ENCODE measurements at regions not wholly inside any gene's neighbourhood (a gene's known extent, or its start where the extent isn't known, plus 50 kb on each side); places are given as distances from the start of the nearest gene placed in this dataset.
"Not testable (repeated sequence)": the region's sequence is repeated elsewhere in the genome, so short reads cannot be mapped to it uniquely, and the experiment has no call there.

- H3K4me3 Mint-ChIP-seq; H3K36me3 Mint-ChIP-seq (ENCODE audit: low read depth); H3K27ac Mint-ChIP-seq; H3K4me1 Mint-ChIP-seq (ENCODE audit: low read depth); H3K9me3 Mint-ChIP-seq; H3K27me3 Mint-ChIP-seq (ENCODE audit: low read depth): not testable (repeated sequence)
Measured at GRCh38 chr1:223952801-223953200, 107.1 kb upstream of the TP53BP2 start.

- not testable (repeated sequence) for H3K4me3 Mint-ChIP-seq; H3K36me3 Mint-ChIP-seq (ENCODE audit: low read depth); H3K27me3 Mint-ChIP-seq (ENCODE audit: low read depth); H3K4me1 Mint-ChIP-seq (ENCODE audit: low read depth); H3K27ac Mint-ChIP-seq; H3K9me3 Mint-ChIP-seq
Measured at GRCh38 chr1:223951551-223951950, 105.8 kb upstream of the TP53BP2 start.

GRCh38 chr1:223949944-223950343 lies 104.2 kb upstream of the TP53BP2 start:
- not testable (repeated sequence) for H3K27ac Mint-ChIP-seq; H3K9me3 Mint-ChIP-seq; H3K4me3 Mint-ChIP-seq; H3K36me3 Mint-ChIP-seq (ENCODE audit: low read depth); H3K4me1 Mint-ChIP-seq (ENCODE audit: low read depth); H3K27me3 Mint-ChIP-seq (ENCODE audit: low read depth)

- H3K27me3 Mint-ChIP-seq (ENCODE audit: low read depth), result not testable (repeated sequence)
Measured at GRCh38 chr1:223948041-223948440, 102.3 kb upstream of the TP53BP2 start.

GRCh38 chr1:223936592-223936991 lies 90.8 kb upstream of the TP53BP2 start:
- not testable (repeated sequence) for H3K9me3 Mint-ChIP-seq; H3K4me3 Mint-ChIP-seq; H3K27ac Mint-ChIP-seq; H3K36me3 Mint-ChIP-seq (ENCODE audit: low read depth); H3K27me3 Mint-ChIP-seq (ENCODE audit: low read depth); H3K4me1 Mint-ChIP-seq (ENCODE audit: low read depth)

More at GRCh38 chr1:223948041-223948440, 102.3 kb upstream of the TP53BP2 start:
- not testable (repeated sequence) for H3K27ac Mint-ChIP-seq; H3K36me3 Mint-ChIP-seq (ENCODE audit: low read depth); H3K9me3 Mint-ChIP-seq; H3K4me3 Mint-ChIP-seq; H3K4me1 Mint-ChIP-seq (ENCODE audit: low read depth)

GRCh38 chr1:223931476-223931875 lies 85.7 kb upstream of the TP53BP2 start:
- not testable (repeated sequence) for H3K9me3 Mint-ChIP-seq; H3K27me3 Mint-ChIP-seq (ENCODE audit: low read depth); H3K4me1 Mint-ChIP-seq (ENCODE audit: low read depth); H3K4me3 Mint-ChIP-seq; H3K27ac Mint-ChIP-seq; H3K36me3 Mint-ChIP-seq (ENCODE audit: low read depth)

- not testable (repeated sequence) for H3K27me3 Mint-ChIP-seq (ENCODE audit: low read depth); H3K4me3 Mint-ChIP-seq; H3K4me1 Mint-ChIP-seq (ENCODE audit: low read depth); H3K36me3 Mint-ChIP-seq (ENCODE audit: low read depth); H3K27ac Mint-ChIP-seq; H3K9me3 Mint-ChIP-seq
Measured at GRCh38 chr1:223920805-223921204, 75.1 kb upstream of the TP53BP2 start.

- not testable (repeated sequence) for H3K36me3 Mint-ChIP-seq (ENCODE audit: low read depth); H3K27ac Mint-ChIP-seq; H3K4me3 Mint-ChIP-seq; H3K27me3 Mint-ChIP-seq (ENCODE audit: low read depth); H3K9me3 Mint-ChIP-seq; H3K4me1 Mint-ChIP-seq (ENCODE audit: low read depth)
Measured at GRCh38 chr1:223915476-223915875, 69.7 kb upstream of the TP53BP2 start.

- not testable (repeated sequence) for H3K9me3 Mint-ChIP-seq; H3K36me3 Mint-ChIP-seq (ENCODE audit: low read depth); H3K4me1 Mint-ChIP-seq (ENCODE audit: low read depth); H3K4me3 Mint-ChIP-seq; H3K27ac Mint-ChIP-seq; H3K27me3 Mint-ChIP-seq (ENCODE audit: low read depth)
Measured at GRCh38 chr1:223913715-223914114, 68.0 kb upstream of the TP53BP2 start.

- H3K4me3 Mint-ChIP-seq; H3K27me3 Mint-ChIP-seq (ENCODE audit: low read depth); H3K36me3 Mint-ChIP-seq (ENCODE audit: low read depth); H3K27ac Mint-ChIP-seq; H3K4me1 Mint-ChIP-seq (ENCODE audit: low read depth); H3K9me3 Mint-ChIP-seq: not testable (repeated sequence)
Measured at GRCh38 chr1:223907943-223908587, 62.3 kb upstream of the TP53BP2 start.

- H3K27ac Mint-ChIP-seq; H3K36me3 Mint-ChIP-seq (ENCODE audit: low read depth); H3K4me1 Mint-ChIP-seq (ENCODE audit: low read depth): not testable (repeated sequence)
Measured at GRCh38 chr1:223903221-223903620, 57.5 kb upstream of the TP53BP2 start.

GRCh38 chr1:223899775-223900174 lies 54.0 kb upstream of the TP53BP2 start:
- H3K36me3 Mint-ChIP-seq (ENCODE audit: low read depth); H3K4me3 Mint-ChIP-seq; H3K27ac Mint-ChIP-seq; H3K9me3 Mint-ChIP-seq; H3K4me1 Mint-ChIP-seq (ENCODE audit: low read depth); H3K27me3 Mint-ChIP-seq (ENCODE audit: low read depth): not testable (repeated sequence)

More at GRCh38 chr1:223903221-223903620, 57.5 kb upstream of the TP53BP2 start:
- H3K9me3 Mint-ChIP-seq; H3K4me3 Mint-ChIP-seq; H3K27me3 Mint-ChIP-seq (ENCODE audit: low read depth): not testable (repeated sequence)

- H3K27ac Mint-ChIP-seq; H3K36me3 Mint-ChIP-seq (ENCODE audit: low read depth); H3K9me3 Mint-ChIP-seq; H3K27me3 Mint-ChIP-seq (ENCODE audit: low read depth); H3K4me1 Mint-ChIP-seq (ENCODE audit: low read depth); H3K4me3 Mint-ChIP-seq: not testable (repeated sequence)
Measured at GRCh38 chr1:223897097-223897496, 51.4 kb upstream of the TP53BP2 start.

GRCh38 chr1:223895950-223896349 lies 50.2 kb upstream of the TP53BP2 start:
- not testable (repeated sequence) for H3K27me3 Mint-ChIP-seq (ENCODE audit: low read depth)

More at GRCh38 chr1:223895950-223896349, 50.2 kb upstream of the TP53BP2 start:
- not testable (repeated sequence) for H3K4me3 Mint-ChIP-seq; H3K9me3 Mint-ChIP-seq; H3K36me3 Mint-ChIP-seq (ENCODE audit: low read depth); H3K27ac Mint-ChIP-seq; H3K4me1 Mint-ChIP-seq (ENCODE audit: low read depth)

Data from T-helper 1 cell treated with Interleukin-12 subunit alpha and Interleukin-12 subunit beta and Interleukin-4 antibody, amounts not matched to agents 30 μg/mL and 1 μg/mL, for 36 hours (primary cell).